Activated T-helper 1 cell treated with anti-CD3 and anti-CD28 coated beads, Interleukin-2, amount 50 U/mL, for 16 hours (primary cell): ENCODE measurements at regions not wholly inside any gene's neighbourhood (a gene's known extent, or its start where the extent isn't known, plus 50 kb on each side); places are given as distances from the start of the nearest gene placed in this dataset.

ENCODE experiments used
- DNase-seq, 2 donors: peaks; one replicate each; pipeline ENCODE4 v3.0.0-alpha.2; 2020; ENCODE audit warnings: low read depth in 1 of 2, low spot score in 1 of 2

DNA sequence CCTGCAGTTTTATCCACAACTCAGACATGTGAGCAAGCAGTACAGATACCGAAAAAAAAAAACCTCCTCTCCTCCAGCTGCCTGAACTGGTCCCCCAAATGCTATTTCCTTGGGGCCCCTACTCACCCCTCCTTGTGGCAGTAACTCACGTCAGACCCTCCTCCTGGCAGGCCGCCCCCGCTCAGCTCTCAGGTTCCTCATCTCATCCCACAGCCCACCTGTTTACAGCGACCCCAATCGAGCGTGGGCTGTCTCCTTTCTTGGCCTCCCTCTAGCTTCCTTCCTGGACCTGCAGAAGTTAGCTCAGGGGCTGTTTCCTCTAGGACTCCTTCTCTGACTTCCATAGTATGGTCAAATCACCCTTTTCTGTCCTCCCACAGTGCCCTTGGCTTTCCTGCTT, 455.3 kb downstream of the BCL11B start:
- DNase-seq: no peak

DNA sequence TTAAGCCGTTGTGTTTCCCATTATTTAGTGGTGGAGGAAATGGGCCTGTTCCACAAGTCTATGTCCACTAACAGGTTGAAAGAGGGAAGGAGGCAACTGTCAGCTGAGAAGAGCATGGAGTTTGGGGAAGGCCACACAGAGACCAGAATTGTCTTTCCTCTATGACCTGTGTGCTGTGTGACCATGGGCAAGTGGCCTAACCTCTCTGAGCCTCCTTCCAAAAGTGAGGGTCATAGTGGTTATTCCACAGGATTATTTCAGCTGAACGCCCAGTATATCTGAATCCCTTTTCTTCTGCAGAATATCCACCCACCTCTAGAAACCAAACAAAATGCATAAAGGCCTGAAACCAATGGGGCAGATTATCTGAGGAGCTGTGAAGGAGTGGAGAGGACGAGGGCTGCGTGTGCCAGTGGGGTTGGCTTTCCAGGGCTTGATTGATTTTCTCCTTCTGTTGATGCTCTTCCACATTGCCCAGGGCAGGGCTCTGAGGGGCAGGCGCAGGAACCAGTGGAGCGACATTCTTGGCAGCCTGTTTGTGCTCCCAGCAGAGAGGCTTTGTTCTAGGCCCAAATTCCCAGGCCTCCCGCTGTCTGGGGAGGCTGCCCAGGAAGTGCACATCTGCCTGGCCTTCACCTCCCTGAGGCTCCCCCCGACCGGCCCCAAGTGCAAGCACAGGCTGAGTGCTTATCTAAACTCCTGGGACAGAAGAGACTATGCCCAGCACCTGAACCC, 452.7 kb downstream of the BCL11B start:
- DNase-seq: no peak

DNA sequence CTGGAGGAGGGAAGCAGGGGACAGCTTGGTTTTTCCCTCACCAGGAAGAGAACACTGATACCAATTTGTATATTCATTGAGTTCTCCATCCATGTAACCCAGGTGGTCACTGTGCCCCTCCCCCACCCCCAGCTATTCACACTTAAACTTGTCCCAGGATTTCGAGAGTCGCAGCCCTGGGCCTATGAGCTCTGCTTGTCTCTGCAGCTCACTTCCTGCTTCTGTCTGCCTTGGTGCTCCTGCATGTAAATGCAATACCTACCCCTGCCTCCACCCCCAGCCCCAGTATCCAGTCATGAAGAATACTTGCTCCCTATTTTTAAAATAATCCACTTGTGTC, 452.2 kb downstream of the BCL11B start:
- no peak for DNase-seq

DNA sequence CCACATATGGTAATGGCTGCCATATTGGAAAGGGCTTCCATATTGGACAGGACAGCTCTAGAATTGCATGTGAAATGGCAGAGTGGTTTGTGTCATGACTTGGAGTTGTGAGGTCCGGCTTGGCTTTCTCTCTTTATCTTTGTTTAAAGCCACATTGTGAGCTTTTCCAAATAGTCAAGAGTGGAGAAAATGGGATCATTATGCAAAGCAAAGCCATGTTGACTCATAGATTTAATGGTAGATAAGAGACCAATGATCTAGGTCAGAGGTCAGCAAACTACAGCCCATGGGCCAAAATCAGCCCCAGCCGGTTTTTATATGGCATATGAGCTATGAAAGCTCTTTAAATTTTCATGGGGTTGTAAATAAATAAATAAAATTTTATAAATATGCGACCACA, 449.1 kb downstream of the BCL11B start:
- DNase-seq: no peak

DNA sequence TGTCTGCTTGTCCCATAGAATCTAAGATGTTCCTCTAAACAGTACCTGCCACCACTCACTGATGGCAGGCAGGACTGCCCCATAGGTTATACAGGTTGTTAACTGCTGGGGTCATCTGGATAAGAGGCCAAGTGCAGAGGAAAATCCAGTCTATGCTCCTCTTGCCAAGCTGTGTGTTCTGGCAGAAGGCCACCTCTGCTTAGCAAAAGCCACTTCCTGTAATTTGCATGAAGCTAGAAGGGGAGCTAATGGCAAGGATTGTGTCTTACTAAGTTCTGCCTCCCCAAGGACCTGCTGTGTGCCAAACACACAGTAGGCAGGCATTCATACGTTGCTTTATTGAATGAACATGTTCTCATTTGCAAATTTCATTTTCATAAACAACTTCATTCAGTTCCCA, 445.4 kb downstream of the BCL11B start:
- no peak for DNase-seq

DNA sequence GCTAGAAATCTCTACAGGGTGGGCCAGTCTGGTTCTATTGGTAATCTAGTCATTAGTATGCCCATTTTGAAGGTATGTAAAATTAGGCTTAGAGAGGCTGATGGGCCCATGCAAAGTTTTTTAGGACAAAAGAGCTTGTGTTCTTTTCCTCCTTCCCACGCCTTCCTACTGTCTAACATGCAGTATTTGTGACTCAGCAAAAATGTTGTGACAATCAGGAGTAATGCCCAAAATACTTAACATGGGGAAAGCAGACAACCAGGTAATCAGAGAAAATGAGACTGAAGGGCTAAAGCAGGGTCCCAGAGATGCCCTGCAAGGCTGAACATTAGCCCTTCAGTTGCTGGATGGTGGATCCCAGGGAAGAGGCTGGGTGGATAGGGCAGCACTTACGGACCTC, 437.9 kb downstream of the BCL11B start:
- no peak for DNase-seq

DNA sequence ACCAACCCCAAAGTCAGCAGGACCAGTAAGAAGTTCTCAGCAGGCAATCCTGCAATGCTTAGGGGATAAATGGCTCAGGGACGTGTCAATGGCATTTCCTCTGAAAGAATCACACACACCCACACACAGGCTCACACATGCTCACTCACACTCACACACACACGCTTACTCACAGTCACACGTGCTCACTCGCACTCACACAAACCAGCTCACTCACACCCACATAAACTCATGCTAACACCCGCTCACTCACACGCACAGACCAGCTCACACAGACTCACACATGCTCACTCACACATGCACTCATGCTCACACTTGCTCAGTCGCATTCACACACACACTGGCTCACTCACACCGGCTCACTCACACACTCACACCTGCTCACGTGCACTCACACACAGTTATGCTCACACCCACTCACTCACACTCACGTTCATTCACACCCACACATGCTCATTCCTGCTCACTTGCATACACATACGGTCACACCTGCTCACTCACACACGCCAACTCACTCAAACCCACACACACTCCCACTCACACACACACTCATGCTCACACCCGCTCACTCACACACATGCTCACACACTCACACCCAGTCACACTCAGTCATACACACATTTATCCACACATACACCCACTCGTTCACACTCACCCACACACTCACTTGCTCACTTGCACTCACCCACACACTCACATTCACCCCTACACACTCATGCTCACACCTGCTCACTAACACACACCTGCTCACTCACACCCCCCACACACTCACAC, 436.8 kb downstream of the BCL11B start:
- no peak for DNase-seq

DNA sequence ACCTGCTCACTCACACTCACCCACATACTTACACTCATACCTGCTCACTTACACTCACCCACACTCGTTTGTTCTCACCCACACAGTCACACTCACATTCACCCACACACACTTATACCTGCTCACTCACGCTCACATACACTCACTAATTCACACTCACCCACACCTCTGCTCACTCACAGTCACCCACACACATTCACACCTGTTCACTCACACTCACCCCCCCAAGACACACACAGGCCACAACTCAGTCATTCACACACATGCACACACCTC, 436.2 kb downstream of the BCL11B start:
- no peak for DNase-seq

DNA sequence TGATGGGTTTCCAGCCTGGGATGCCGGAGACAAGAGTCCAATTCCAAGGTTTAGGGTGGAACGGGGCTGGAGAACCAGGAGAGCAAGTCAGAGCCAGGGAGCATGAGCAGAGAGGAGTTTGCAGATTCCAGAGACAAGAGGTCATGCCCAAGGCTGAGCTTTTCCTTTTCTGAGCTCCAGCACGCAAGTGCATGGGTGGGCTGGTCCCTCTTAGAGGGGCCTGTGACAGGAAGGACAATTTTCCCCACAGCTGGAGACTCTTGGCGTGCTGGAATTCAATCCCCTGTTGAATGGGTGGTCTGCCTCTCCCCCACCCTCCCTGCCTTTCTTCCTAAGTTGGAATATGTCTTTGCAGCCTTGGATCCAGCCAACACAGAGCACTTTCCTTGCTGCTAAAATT, 431.9 kb downstream of the BCL11B start:
- DNase-seq: no peak

DNA sequence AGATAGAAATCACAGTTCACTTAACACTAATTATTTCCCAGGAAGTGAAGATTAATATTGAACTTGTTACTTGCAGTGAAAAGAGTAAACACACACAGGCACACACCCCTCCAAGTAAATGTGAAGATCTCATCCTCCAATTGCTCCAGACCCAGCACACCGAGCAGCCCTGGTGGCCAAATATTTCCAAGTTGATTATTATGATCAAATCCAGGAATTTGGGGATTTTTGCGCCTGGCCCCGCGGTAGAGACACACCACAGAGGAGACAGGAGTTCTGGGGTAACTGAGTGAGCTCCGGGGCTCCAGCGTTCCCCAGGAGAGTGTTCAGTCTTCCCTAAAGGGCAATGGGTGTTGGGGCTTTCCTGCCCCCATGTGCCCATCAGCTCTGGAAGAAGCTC, 431.5 kb downstream of the BCL11B start:
- DNase-seq: no peak

DNA sequence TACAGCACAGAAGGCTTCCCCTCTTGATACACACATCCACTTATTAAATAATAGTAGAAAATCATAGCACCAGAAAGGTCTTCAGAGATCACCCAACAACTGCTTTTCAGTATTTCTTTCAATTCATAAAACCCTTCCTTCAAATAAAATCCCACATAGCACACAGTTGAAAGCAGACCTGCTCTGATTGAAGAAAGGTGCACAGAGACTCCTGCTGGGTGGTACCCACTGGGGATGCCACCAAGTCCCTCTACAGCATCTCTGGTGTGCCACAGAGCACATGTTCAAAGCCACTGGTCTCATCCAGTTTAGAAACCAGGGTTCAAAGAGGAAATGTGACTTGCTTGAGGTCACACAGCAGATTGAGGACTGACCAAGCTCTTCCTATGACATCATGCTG, 427.5 kb downstream of the BCL11B start:
- DNase-seq: no peak

DNA sequence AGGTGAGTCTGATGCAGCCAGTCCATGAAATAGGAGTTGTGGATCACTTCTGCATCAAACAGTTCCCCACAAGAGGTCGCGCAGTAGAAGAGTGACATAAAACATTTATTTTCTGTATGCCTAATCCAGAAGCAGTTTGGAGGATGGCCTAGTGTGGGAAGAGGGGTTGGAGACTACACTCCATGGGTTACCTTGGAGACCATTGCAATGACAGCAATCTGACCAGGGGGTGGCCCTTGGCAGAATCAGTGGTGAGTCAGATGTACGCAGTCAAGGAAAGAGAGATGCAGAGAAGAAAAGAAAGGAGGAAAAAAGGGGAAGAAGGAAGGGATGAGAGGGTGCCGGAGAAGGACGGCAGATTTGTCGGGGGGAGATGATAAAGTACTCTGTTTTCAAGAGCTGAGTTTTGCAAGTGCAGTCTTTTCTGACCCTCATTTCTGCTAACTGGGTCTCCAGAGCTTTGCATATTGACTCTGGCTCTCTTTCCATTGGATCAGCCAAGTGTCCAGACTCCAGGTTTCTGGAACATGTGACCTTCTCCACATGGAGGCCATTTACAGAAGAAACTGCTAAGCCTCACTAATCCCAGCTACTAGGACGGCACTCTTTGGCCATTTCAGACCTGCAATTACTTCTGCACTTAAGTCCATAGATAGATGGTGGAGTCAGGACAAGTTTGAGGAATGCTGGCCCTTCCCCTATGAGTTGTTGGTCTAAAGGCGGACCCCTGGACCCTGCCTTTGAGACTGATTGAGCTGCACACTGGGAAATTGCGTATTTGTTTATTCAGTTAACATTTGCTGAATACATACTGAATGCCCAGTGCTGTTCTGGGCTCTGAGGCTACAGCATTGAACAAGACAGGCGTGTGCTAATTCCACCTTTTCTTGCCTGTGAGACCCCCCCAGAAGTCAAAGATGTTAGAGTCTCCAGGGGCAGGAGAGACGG, 424.2 kb downstream of the BCL11B start:
- DNase-seq: no peak

DNA sequence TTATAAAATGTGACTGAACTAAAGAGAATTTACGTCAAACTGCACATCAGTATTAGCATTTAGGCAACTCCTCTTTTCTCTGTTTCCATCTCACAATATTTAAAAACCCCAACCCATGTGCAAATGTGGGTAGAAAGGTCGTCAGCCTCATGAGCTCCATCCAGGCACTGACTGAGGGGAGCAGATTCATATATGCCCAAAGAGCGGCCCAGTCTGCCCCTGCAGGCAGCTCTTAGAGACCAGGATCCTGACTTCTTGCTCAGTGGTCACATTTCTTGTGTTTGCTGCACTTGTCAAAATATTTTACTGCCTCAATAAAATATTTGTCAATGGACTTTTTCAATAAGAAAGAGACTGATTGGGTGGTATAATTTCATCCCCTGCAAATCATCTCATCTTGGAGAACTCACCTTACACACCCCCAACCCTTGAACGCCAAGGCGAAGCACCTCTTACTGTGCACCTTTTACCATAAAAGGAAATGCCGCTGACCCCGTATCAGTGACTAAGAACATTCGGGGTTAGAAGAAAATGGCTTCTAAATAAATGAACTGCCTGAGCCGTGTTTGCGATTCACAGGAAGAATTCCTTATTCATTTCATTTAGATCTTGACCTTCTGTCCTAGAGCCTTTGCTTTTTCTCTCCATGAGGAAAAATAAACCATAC, 418.8 kb downstream of the BCL11B start:
- DNase-seq: no peak

DNA sequence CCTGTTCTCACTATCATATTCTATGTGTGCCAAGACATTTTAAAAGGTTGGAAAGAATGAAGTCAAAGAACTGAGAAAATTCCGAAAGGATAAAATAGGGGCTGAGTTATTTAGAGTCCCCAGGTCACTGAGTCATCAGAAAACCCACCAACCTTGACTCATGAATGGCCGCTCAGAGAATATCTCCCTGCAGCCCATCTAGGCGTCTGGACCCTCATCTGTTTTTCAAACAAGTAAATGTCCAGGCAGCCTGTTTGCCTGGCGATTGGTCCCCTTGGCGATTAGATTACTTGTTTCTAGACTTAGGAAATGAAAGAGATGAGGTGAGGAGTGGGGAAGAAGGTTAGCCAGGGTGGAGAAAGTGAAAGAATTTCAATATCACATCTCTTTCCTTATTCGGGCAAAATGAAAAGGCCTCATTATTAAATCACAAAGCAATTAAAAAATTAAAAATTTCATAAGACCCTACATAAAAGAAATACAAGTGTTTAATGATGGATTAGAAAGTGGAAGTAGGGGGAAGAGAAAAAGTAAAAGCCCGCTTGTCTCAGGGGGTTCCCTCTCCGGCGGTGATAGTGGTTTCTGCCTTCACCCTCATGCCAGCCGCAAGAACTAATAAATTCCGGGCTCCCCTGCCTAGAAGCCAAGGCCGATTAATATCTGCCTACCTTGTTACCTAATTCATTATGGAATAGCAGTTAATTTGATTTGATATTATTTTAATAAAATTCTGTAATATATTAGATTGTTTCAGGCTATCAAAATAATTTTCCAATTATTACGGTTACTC, 415.9 kb downstream of the BCL11B start:
- no peak for DNase-seq

DNA sequence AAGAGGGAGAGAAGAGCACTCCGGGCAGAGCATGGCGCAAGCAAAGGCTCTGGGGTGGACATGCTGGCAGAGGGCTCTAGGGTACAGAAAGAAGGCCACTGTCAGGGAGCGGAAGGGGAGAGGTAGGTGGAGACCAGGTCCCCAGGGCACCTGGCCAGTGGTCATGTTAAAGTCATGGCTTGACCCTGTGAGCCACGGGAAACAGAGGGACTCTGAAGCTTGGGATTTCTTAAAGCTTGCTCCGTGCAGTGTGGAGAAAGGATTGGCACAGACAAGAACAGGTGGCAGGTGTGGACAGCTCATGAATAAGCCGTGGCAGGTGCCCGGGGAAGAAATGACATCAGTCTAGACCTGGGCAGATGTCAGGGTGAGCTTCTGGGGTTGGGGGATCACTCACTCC, 413.8 kb downstream of the BCL11B start:
- no peak for DNase-seq

DNA sequence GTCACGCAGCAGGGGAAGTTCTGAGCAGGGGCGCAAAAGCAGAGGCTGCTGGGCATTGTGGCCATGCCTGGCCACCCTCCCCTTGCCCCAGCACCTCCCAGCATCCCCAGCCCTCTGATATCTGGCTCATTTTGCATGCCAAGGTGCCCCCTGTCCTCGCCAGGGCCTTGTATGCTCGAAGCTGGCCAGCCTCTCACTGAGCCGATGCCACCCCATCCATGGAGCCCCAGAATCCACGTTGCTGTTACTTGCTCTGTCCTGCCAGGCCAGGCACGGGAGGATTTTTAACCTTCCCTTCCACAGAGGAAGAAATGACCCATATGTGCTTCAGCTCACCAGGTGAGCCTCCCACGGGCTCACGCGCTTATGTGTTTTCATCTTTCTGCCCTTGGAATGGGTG, 413.4 kb downstream of the BCL11B start:
- no peak for DNase-seq

DNA sequence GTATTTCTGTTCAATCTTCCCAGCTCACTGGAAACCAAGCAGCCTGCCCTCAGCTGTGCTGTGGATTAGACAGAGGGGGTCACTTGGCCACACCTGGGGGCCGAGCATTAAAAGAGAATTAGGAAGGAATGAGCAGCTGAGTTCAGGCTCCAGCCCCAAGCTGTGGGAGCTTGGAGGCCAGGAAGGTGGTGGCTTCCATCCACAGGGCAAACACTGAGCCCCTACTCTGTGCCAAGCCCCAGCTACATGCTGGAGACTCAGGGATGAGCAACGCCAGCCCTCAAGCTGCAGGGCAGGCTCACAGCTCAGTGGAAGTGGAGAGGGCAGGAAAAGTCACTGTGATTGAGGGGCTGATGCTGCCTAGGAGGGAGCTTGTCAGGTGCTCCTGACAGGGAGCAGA, 412.7 kb downstream of the BCL11B start:
- no peak for DNase-seq

DNA sequence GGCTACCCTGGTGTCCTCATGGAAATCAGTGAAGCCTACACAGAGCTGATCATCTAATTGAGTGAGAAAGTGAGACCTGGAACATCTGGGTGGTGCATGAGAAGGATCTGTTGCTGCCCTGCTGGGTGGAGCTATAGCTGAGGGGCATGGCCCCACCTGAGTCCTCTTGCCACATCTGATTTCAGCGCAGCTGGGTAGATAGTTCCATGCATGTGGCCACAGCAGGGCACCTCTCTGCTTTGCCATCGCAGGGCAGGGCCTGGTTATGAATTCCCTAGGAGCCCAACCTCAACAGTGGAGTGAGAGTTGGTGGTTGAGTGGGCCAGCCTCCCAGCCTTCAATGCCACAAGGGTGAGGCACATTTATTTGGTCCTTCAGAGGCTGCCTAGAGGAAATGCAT, 407.8 kb downstream of the BCL11B start:
- no peak for DNase-seq

DNA sequence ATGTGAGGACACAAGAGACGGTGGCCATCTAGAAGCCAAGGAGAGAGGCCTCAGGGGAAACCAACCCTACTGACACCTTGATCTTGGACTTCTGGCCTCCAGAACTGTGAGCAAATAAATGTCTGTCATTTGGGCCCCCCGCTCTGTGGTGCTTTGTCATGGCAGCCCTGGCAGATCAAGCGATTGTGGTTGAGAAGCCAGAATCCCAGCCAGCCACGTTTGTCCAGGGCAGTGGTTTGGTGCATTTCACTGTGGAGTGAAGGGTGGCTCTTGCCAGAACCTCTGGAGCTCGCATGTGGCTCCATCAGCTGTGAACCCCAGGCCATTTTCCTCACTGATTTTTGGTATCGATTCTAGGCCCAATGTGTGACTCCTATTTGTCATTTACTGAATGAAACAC, 404.9 kb downstream of the BCL11B start:
- DNase-seq: no peak

DNA sequence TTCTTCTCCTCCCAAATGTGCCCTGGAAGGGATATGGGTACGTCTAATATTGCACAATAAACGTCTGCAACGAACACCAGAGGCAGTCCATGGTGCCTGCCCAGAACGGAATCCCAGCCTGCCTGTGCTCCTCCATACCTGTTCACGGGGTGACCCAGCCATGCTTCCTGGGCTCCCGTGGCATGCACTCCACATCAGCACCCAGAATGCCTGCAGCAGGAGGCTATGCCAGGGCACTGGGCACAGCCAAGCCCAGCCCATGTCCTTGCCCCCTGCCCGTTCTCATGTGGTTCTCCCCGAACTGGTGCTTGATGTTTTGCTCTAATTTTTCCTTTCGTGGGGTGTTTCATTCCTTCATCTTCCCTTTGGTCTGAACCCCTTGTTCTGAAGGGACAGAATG, 404.3 kb downstream of the BCL11B start:
- no peak for DNase-seq

DNA sequence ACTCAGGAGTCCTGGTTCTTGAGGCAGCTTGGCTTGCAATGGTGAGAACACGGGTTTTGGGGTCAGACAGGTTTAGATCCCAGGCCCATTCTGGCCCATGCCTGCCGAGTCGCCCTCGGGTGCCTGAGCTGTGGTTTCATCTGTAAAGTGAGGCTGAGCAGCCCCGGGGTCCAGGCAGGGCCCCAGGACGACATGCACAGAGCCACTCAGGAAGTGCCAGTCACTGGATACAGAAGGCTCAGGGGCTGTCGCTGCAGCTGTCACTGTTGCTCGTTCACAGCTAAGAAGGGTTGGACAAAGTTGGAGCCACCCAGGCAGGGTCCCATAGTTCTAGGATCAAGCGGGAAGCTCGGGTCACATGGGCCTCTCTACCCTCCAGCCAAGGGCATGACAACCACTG, 403.1 kb downstream of the BCL11B start:
- DNase-seq: no peak
